Right lobe of liver (tissue), 6 donors: ENCODE measurements at regions not wholly inside any gene's neighbourhood (a gene's known extent, or its start where the extent isn't known, plus 50 kb on each side); places are given as distances from the start of the nearest gene placed in this dataset.

Experiments used
- ATAC-seq, 4 donors: fragments of 200-7000 bp; cut with Tn5 transposase; one replicate each; pipeline ENCODE4 v1.9.1; 2020; ENCODE audit warnings: mild to moderate bottlenecking in 4 of 4, moderate library complexity in 4 of 4
- DNase-seq, 3 donors: peaks; one replicate each; pipeline ENCODE4 v3.0.0-alpha.2; 2020
- H3K27ac ChIP-seq, 3 donors: fragments of 200-600 bp; one replicate each; pipeline ENCODE4 v1.8.0; 2022
- H3K27me3 ChIP-seq, 2 donors: fragments of 200-600 bp; one replicate each; pipeline ENCODE4 v1.8.0; 2022
- H3K36me3 ChIP-seq, 4 donors: fragments of 200-600 bp; sonication (generic) in 1 of 4; one replicate each; pipeline versions ENCODE4 v1.5.1 to v1.8.0; 2017 to 2022; ENCODE audit warnings: control low read depth in 1 of 4
- H3K4me1 ChIP-seq, 4 donors: fragments of 200-600 bp; sonication (generic) in 1 of 4; one replicate each; pipeline versions ENCODE4 v1.5.1 to v1.8.0; 2017 to 2022; ENCODE audit warnings: control low read depth in 1 of 4
- H3K4me3 ChIP-seq, 3 donors: fragments of 200-600 bp; one replicate each; pipeline ENCODE4 v1.8.0; 2022
- H3K9me3 ChIP-seq, 4 donors: fragments of 200-600 bp; sonication (generic) in 1 of 4; one replicate each; pipeline versions ENCODE4 v1.5.1 to v1.8.0; 2017 to 2022; ENCODE audit warnings: control low read depth in 1 of 4
- POLR2A ChIP-seq: fragments of 450-650 bp; IDR thresholded peaks from one replicate; pipeline ENCODE4 v1.6.1; 2017; ENCODE audit warnings: antibody characterized with exemption, mild to moderate bottlenecking
- WGBS: methylation state at CpG from one replicate; pipeline ENCODE4 v1.1.6; 2018; ENCODE audit warnings: low coverage, low lambda C conversion rate; ENCODE audit not compliant: insufficient coverage; ENCODE audit errors: missing lambda C conversion rate; 5-methylcytosine and 5-hydroxymethylcytosine counted together
- intact Hi-C, 2 donors: fragments of 100-400 bp; cut with DNase I; formaldehyde crosslinking; loops; one replicate each; pipeline versions ENCODE4 v1.11.2 to v1.14.1; 2022
- TF ChIP-seq, protein P1 (sequence below), 4 donors: fragments of 200-600 bp in 3 of 4; fragments of 450-650 bp in 1 of 4; IDR thresholded peaks; one replicate each; pipeline versions ENCODE4 v1.5.1 to v1.8.0; 2016 to 2022; ENCODE audit warnings: antibody characterized with exemption in 4 of 4, mild to moderate bottlenecking in 2 of 4
- donor health status: DM: no; HTN: yes; CAD: no.
- donor health status: DM: no; HTN: no; CAD: no.
- donor health status: DM: no; HTN: no; CAD: no.
- donor health status: DM: no; HTN: yes; CAD: no.
- donor health status: DM: no; HTN: yes; CAD: no.

DNA sequence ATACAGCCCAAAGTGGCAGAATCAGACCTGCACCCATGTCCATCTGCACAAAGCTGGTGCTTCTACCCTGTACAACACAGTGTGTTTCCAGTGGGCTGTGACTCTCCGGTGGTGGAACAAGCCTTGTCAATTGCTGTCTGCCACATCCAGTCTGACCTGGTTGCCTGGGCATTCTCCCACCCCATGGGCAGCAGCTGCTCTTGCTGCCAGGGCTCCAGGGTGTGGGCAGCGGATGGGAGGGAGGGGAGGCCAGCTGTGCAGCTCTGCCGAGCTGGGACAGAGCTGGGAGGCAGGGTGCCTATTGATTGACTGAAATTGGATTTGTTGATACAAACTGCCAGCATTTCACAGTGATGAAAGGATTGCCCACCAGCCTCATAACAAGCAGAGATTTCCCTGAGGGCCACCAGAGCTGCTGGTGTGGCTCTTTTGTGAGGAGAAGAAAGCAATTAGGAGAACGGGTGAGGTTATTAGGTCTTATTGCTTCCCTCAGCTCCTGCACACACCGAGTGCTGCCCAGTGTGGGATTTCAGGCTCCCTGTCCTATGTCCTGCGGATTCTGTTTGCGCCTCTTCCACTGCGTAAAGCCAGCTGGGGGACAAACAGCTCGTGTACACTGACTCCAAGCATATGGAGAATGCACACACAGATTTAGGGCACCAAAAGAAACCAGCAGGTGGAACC lies 150.8 kb downstream of the NRN1 start:
- no peak for ATAC-seq
- Histone ChIP-seq H3K9me3 (no peaks in the 10 kb centered on the region), H3K4me1 (no peaks in the 10 kb centered on the region), H3K27me3 (no peaks in the 10 kb centered on the region), H3K27ac (no peak overlapping the region), H3K36me3 (no peaks in the 10 kb centered on the region), H3K4me3 (no peak overlapping the region)
- DNase-seq, result no peak
- 55% methylated on average over 4 of the region's 9 CpGs for WGBS
- TF ChIP-seq, protein P1, sequence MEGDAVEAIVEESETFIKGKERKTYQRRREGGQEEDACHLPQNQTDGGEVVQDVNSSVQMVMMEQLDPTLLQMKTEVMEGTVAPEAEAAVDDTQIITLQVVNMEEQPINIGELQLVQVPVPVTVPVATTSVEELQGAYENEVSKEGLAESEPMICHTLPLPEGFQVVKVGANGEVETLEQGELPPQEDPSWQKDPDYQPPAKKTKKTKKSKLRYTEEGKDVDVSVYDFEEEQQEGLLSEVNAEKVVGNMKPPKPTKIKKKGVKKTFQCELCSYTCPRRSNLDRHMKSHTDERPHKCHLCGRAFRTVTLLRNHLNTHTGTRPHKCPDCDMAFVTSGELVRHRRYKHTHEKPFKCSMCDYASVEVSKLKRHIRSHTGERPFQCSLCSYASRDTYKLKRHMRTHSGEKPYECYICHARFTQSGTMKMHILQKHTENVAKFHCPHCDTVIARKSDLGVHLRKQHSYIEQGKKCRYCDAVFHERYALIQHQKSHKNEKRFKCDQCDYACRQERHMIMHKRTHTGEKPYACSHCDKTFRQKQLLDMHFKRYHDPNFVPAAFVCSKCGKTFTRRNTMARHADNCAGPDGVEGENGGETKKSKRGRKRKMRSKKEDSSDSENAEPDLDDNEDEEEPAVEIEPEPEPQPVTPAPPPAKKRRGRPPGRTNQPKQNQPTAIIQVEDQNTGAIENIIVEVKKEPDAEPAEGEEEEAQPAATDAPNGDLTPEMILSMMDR (IDR thresholded peaks at IDR 0.05), result no peak
- TF ChIP-seq POLR2A, result no peak
- intact Hi-C loops, result no loop called here

DNA sequence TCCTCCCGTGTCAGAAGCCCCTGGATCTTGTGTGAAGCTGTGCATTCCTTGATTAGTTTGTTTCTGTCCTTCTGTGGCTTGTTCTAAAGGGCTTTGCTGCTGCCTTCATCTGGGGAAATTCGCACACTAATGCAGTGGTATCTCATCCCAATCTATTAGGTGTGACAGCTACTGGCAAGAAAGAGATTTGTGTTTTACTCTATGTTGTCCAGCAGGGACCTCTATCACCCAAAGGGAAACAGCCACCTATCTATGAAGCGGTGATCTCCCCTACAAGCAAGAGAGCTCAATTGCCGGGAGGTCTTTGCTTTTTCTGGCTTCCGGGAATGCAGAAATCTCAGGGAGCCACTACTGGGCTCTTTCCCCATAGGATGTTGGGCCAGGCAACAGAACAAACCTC lies 151.8 kb downstream of the NRN1 start:
- no peak overlapping the region for H3K27ac ChIP-seq
- intact Hi-C loops, result no loop called here
- H3K4me1 ChIP-seq, result no peaks in the 10 kb centered on the region
- ATAC-seq (no peak), DNase-seq (no peak)
- H3K9me3 ChIP-seq, result no peaks in the 10 kb centered on the region
- no peak for TF ChIP-seq POLR2A
- TF ChIP-seq, protein P1 (IDR thresholded peaks at IDR 0.05), result no peak
- no peaks in the 10 kb centered on the region for H3K36me3 ChIP-seq
- H3K27me3 ChIP-seq, result no peaks in the 10 kb centered on the region
- no peak overlapping the region for H3K4me3 ChIP-seq
- 52% methylated on average over 3 of the region's 5 CpGs for WGBS

DNA sequence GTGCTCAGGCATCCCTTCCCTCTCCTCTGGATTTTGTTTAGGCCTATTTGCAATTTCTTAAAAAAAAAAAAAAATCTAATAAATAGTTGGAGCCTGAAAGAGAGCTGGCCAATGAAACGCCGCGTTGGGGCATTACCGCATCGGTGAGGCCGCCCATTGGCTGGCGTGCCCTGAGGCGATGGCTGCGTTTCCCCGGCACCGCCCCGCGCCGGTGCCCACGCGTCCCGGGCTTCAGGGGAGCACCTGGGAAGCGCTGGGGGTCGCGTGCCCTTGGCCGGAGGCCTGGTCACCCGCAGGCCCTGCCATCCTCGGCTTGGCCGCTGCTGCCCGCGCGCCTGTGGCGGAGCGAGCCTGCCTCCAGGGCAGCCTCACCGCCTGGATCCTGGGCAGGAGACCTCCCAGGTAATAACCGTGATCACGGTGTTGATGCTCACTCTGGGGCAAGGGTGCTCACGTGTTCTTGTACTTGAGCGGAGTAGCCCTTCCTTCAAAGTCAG lies 155.4 kb downstream of the NRN1 start:
- peak; percentile 60 to 75 (median 68) for ATAC-seq
- WGBS, result under 1% methylated on average over 24 of the region's 34 CpGs
- Histone ChIP-seq H3K4me3 (peak overlapping the region in 1 of 3 donors; percentile 33), H3K4me1 (no peaks in the 10 kb centered on the region), H3K27me3 (no peaks in the 10 kb centered on the region), H3K36me3 (no peaks in the 10 kb centered on the region), H3K9me3 (no peaks in the 10 kb centered on the region), H3K27ac (no peak overlapping the region)
- intact Hi-C loops, result no loop called here
- DNase-seq, result peak in 1 of 3 donors; percentile 43
- TF ChIP-seq, protein P1 (IDR thresholded peaks at IDR 0.05), result no peak
- TF ChIP-seq POLR2A, result no peak

DNA sequence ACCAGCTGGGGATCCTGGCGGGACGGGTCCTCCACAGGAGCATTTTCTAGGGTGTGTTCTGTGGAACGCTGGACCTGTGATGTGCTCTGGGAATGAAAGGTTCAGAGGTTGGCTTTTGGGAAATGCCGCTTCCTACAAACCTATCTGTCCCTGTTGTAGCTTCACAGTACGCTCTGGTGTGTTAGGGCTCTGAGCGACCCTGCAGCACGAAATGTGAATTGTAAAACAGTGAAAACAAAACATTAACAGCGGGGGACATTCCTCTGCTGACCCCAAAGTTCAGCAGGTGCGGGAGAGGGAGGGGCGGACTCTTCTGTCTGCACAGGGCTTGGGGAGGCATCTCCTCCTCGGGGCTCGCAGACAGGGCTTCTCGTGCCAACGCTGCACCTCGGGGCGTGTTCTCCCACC lies 155.9 kb downstream of the NRN1 start:
- Histone ChIP-seq H3K27ac (no peak overlapping the region), H3K27me3 (no peaks in the 10 kb centered on the region), H3K36me3 (no peaks in the 10 kb centered on the region), H3K4me1 (no peaks in the 10 kb centered on the region), H3K4me3 (no peak overlapping the region), H3K9me3 (no peaks in the 10 kb centered on the region)
- no peak for TF ChIP-seq POLR2A
- TF ChIP-seq, protein P1 (IDR thresholded peaks at IDR 0.05), result no peak
- no peak for DNase-seq
- 4% methylated on average over 15 of the region's 16 CpGs for WGBS
- intact Hi-C loops, result no loop called here
- ATAC-seq, result peak in 3 of 4 donors; percentile 11 to 14 (median 12)
